ENCODE measurements at regions not wholly inside any gene's neighbourhood (a gene's known extent, or its start where the extent isn't known, plus 50 kb on each side); places are given as distances from the start of the nearest gene placed in this dataset.

- no peak for TF ChIP-seq CTCF (IDR thresholded peaks at IDR 0.05)
- H3K4me1 ChIP-seq (ENCODE audit: control insufficient read depth in 1 of 2, insufficient read depth in 1 of 2, low read depth in 1 of 2, low read length in 1 of 2): no peaks in the 10 kb centered on the region
- H3K4me3 ChIP-seq (ENCODE audit: low read depth in 1 of 2, low read length in 1 of 2): no peak overlapping the region
- H3K9me3 ChIP-seq: no peaks in the 10 kb centered on the region
- no peak overlapping the region for H3K27ac ChIP-seq
- no peaks in the 10 kb centered on the region for H3K27me3 ChIP-seq
- H3K36me3 ChIP-seq: no peaks in the 10 kb centered on the region
Observed at GRCh38 chr12:88946372-88946997, 366.2 kb upstream of the KITLG start.

- Histone ChIP-seq H3K4me3 (ENCODE audit: low read depth in 1 of 2, low read length in 1 of 2) (no peak overlapping the region), H3K9me3 (no peaks in the 10 kb centered on the region), H3K27me3 (no peaks in the 10 kb centered on the region), H3K4me1 (ENCODE audit: control insufficient read depth in 1 of 2, insufficient read depth in 1 of 2, low read depth in 1 of 2, low read length in 1 of 2) (no peaks in the 10 kb centered on the region), H3K27ac (no peak overlapping the region), H3K36me3 (no peaks in the 10 kb centered on the region)
- no peak for TF ChIP-seq CTCF (IDR thresholded peaks at IDR 0.05)
Observed at GRCh38 chr12:88945051-88945732, 364.9 kb upstream of the KITLG start.

DNA sequence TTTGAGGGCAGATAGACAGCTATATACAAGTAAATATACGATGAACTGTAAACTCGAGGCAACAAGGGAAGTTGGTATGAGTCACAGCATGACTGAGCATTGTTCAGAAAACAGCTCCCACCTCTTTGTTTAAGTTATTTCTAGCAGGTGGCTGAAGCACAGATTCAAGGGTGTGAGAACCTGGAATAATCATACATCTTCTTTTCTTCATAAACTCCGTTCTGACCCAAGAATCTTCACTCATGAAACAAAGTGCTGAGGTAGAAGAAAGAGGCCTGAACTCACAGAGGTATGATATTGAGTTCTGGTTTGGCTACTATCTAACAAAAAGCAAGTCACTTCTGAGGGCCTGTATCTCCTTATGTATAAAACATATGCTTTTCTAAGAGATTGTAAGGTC, 364.1 kb upstream of the KITLG start:
- Histone ChIP-seq H3K27ac (no peak overlapping the region), H3K27me3 (no peaks in the 10 kb centered on the region), H3K36me3 (no peaks in the 10 kb centered on the region), H3K9me3 (no peaks in the 10 kb centered on the region), H3K4me3 (ENCODE audit: low read depth in 1 of 2, low read length in 1 of 2) (no peak overlapping the region), H3K4me1 (ENCODE audit: control insufficient read depth in 1 of 2, insufficient read depth in 1 of 2, low read depth in 1 of 2, low read length in 1 of 2) (no peaks in the 10 kb centered on the region)
- no peak for TF ChIP-seq CTCF (IDR thresholded peaks at IDR 0.05)

GRCh38 chr12:88940854-88941253, 360.6 kb upstream of the KITLG start:
- Histone ChIP-seq H3K27me3 (no peaks in the 10 kb centered on the region), H3K4me1 (ENCODE audit: control insufficient read depth in 1 of 2, insufficient read depth in 1 of 2, low read depth in 1 of 2, low read length in 1 of 2) (no peaks in the 10 kb centered on the region), H3K9me3 (no peaks in the 10 kb centered on the region), H3K4me3 (ENCODE audit: low read depth in 1 of 2, low read length in 1 of 2) (no peak overlapping the region), H3K36me3 (no peaks in the 10 kb centered on the region), H3K27ac (no peak overlapping the region)
- no peak for TF ChIP-seq CTCF (IDR thresholded peaks at IDR 0.05)

DNA sequence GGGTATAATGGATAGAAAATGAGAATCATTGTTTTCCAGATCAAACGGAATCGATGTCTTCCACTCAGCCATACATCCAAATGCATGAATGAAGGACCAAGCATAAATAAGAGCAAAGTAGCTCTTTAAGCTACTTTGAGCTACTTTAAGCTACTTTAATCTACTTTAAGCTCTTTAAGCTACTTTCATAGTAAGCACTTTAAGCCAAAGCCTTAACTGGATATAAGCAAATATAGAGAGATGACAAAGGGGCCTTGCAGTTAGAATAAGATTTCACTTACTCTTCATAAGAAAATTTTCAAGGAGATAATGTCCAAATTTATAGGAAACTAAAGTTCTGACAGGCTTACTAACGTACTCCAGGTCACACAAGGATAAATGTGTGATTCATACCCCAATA, 355.6 kb upstream of the KITLG start:
- no peaks in the 10 kb centered on the region for H3K36me3 ChIP-seq
- H3K4me1 ChIP-seq (ENCODE audit: control insufficient read depth in 1 of 2, insufficient read depth in 1 of 2, low read depth in 1 of 2, low read length in 1 of 2): no peaks in the 10 kb centered on the region
- TF ChIP-seq CTCF (IDR thresholded peaks at IDR 0.05): no peak
- no peak overlapping the region for H3K4me3 ChIP-seq (ENCODE audit: low read depth in 1 of 2, low read length in 1 of 2)
- no peak overlapping the region for H3K27ac ChIP-seq
- H3K27me3 ChIP-seq: no peaks in the 10 kb centered on the region
- no peaks in the 10 kb centered on the region for H3K9me3 ChIP-seq
